SH-SY5Y (cell line): ENCODE measurements at regions not wholly inside any gene's neighbourhood (a gene's known extent, or its start where the extent isn't known, plus 50 kb on each side); places are given as distances from the start of the nearest gene placed in this dataset.

Experiments used
- GATA2 ChIP-seq: IDR thresholded peaks from 2 replicates; pipeline ENCODE4 v1.6.1; 2011; ENCODE audit warnings: mild to moderate bottlenecking, low read depth, low read length
- GATA3 ChIP-seq: IDR thresholded peaks from 2 replicates; pipeline ENCODE4 v1.6.1; 2011; ENCODE audit warnings: low read depth, mild to moderate bottlenecking, low read length, moderate library complexity

DNA sequence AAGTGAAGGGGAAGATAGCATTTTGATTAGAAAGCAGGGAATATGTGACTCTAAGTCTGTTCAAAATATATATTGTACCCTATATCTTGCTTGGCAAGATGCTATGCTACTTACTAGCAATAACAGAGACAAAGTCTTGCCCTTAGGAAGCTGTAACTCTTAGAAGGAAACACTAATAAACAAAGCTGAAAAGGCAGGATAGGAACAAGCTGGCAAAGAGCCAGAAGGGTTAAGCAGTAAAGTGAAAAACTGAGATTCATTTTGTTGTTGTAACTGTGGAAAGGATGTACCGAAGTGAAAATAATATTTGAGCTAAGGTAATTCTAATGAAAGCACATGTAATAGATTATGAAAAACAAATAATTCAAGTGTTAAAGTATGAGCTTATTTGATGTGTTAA, 527.1 kb upstream of the FLRT2 start:
- TF ChIP-seq GATA3, result no peak
- TF ChIP-seq GATA2, result no peak
